OCI-LY3 (cell line): ENCODE measurements at regions not wholly inside any gene's neighbourhood (a gene's known extent, or its start where the extent isn't known, plus 50 kb on each side); places are given as distances from the start of the nearest gene placed in this dataset.
A peak's percentile ranks its signal among the peaks of the same experiment; 100 is the strongest.

Source experiments
- H2AFZ ChIP-seq: fragments of 200-600, 300-600 bp; shearing (Covaris generic); 2 replicates; pipeline ENCODE4 v1.6.0; 2014; ENCODE audit warnings: antibody characterized with exemption, low read depth, low read length
- H3K27ac ChIP-seq: fragments of 200-600, 300-600 bp; sonication (generic); 2 replicates; pipeline ENCODE4 v1.5.1; 2014; ENCODE audit warnings: mild to moderate bottlenecking, low read length, moderate library complexity, mixed read lengths
- H3K27me3 ChIP-seq: fragments of 200-600, 300-600 bp; sonication (generic); 2 replicates; pipeline ENCODE4 v1.6.1; 2014; ENCODE audit warnings: low read depth, low read length, mixed read lengths
- H3K36me3 ChIP-seq: fragments of 200-600, 300-600 bp; sonication (generic); replicated peaks from 2 replicates; pipeline ENCODE3; 2014; ENCODE audit warnings: low read depth, low read length, mixed read lengths
- H3K4me1 ChIP-seq: fragments of 300-600, 200-600 bp; sonication (generic); 2 replicates; pipeline ENCODE4 v1.6.1; 2014; ENCODE audit warnings: low read length, mixed read lengths
- H3K4me2 ChIP-seq: fragments of 200-600, 300-600 bp; sonication (generic); 2 replicates; pipeline ENCODE4 v1.6.1; 2014; ENCODE audit warnings: low read length, mixed read lengths
- H3K4me3 ChIP-seq: fragments of 300-600, 200-600 bp; sonication (generic); 2 replicates; pipeline ENCODE4 v1.5.1; 2014; ENCODE audit warnings: antibody characterized with exemption, mild to moderate bottlenecking, low read length, moderate library complexity
- H3K79me2 ChIP-seq: fragments of 300-600, 200-600 bp; shearing (Covaris generic); 2 replicates; pipeline ENCODE4 v1.6.1; 2014; ENCODE audit warnings: mild to moderate bottlenecking, low read length, mixed read lengths
- H3K9ac ChIP-seq: fragments of 300-600, 200-600 bp; shearing (Covaris generic); 2 replicates; pipeline ENCODE4 v1.6.0; 2014; ENCODE audit warnings: mild to moderate bottlenecking, low read length, moderate library complexity
- H3K9me3 ChIP-seq: fragments of 200-600, 300-600 bp; shearing (Covaris generic); 2 replicates; pipeline ENCODE4 v1.6.1; 2014; ENCODE audit warnings: low read length, mixed read lengths; ENCODE audit not compliant: insufficient read depth
- H4K20me1 ChIP-seq: fragments of 200-600, 300-600 bp; sonication (generic); 2 replicates; pipeline ENCODE4 v1.6.1; 2016; ENCODE audit warnings: low read length, mixed read lengths; ENCODE audit not compliant: insufficient read depth
- CTCF ChIP-seq: fragments of 200-600, 300-600 bp; sonication (generic); IDR thresholded peaks from 2 replicates; pipeline ENCODE4 v1.5.1; 2014; ENCODE audit warnings: antibody characterized with exemption, low read length, low read depth
- EZH2phosphoT487 ChIP-seq: fragments of 200-600 bp; shearing (Covaris generic); IDR thresholded peaks from 2 replicates; pipeline ENCODE4 v1.6.1; 2018; ENCODE audit warnings: antibody characterized with exemption, mixed run types, low read depth

GRCh38 chr3:115436767-115437301 lies 186.5 kb upstream of the GAP43 start:
- Histone ChIP-seq H3K4me1 (no peaks in the 10 kb centered on the region), H3K4me2 (no peak overlapping the region), H2AFZ (no peak overlapping the region), H3K9ac (no peak overlapping the region), H3K4me3 (no peak overlapping the region), H4K20me1 (no peaks in the 10 kb centered on the region), H3K27me3 (no peaks in the 10 kb centered on the region), H3K27ac (no peak overlapping the region), H3K36me3 (no peaks in the 10 kb centered on the region), H3K79me2 (no peaks in the 10 kb centered on the region), H3K9me3 (no peaks in the 10 kb centered on the region)
- TF ChIP-seq EZH2phosphoT487 (no peak), CTCF (peak; percentile 29)

GRCh38 chr3:115438799-115439198 lies 184.5 kb upstream of the GAP43 start:
- no peaks in the 10 kb centered on the region for H3K79me2 ChIP-seq
- TF ChIP-seq EZH2phosphoT487 (no peak), CTCF (no peak)

GRCh38 chr3:115445559-115445958 lies 177.8 kb upstream of the GAP43 start:
- Histone ChIP-seq H3K36me3 (no peaks in the 10 kb centered on the region), H3K4me1 (no peaks in the 10 kb centered on the region), H3K9me3 (no peaks in the 10 kb centered on the region), H3K9ac (no peak overlapping the region), H3K27ac (no peak overlapping the region), H3K4me2 (no peak overlapping the region), H3K4me3 (no peak overlapping the region), H3K27me3 (no peaks in the 10 kb centered on the region), H4K20me1 (no peaks in the 10 kb centered on the region), H2AFZ (no peak overlapping the region), H3K79me2 (no peaks in the 10 kb centered on the region)
- TF ChIP-seq CTCF = no peak
- TF ChIP-seq EZH2phosphoT487 = no peak

More at GRCh38 chr3:115438799-115439198, 184.5 kb upstream of the GAP43 start:
- Histone ChIP-seq H3K4me1 (no peaks in the 10 kb centered on the region), H3K4me2 (no peak overlapping the region), H3K36me3 (no peaks in the 10 kb centered on the region), H3K9me3 (no peaks in the 10 kb centered on the region), H4K20me1 (no peaks in the 10 kb centered on the region), H3K27ac (no peak overlapping the region), H3K27me3 (no peaks in the 10 kb centered on the region), H3K9ac (no peak overlapping the region), H3K4me3 (no peak overlapping the region), H2AFZ (no peak overlapping the region)

- H3K4me3 ChIP-seq = no peak overlapping the region
- H3K36me3 ChIP-seq = no peaks in the 10 kb centered on the region
- H3K9ac ChIP-seq = no peak overlapping the region
- no peak overlapping the region for H3K27ac ChIP-seq
- no peaks in the 10 kb centered on the region for H3K27me3 ChIP-seq
- no peaks in the 10 kb centered on the region for H3K9me3 ChIP-seq
- no peak overlapping the region for H3K4me2 ChIP-seq
- no peak overlapping the region for H2AFZ ChIP-seq
- TF ChIP-seq CTCF (no peak), EZH2phosphoT487 (no peak)
- no peaks in the 10 kb centered on the region for H4K20me1 ChIP-seq
- no peaks in the 10 kb centered on the region for H3K79me2 ChIP-seq
- H3K4me1 ChIP-seq = no peaks in the 10 kb centered on the region
Observed at GRCh38 chr3:115448851-115449250, 174.5 kb upstream of the GAP43 start.
